Activated CD4-positive, alpha-beta T cell treated with anti-CD3 and anti-CD28 coated beads, Interleukin-2, amount 10 ng/mL, durations not matched to agents 24 days and 14 days (primary cell): ENCODE measurements at regions not wholly inside any gene's neighbourhood (a gene's known extent, or its start where the extent isn't known, plus 50 kb on each side); places are given as distances from the start of the nearest gene placed in this dataset.
A peak's percentile ranks its signal among the peaks of the same experiment; 100 is the strongest.

Experiments used
- DNase-seq: peaks from one replicate; pipeline ENCODE4 v3.0.0; 2022
- H3K27ac Mint-ChIP-seq: one replicate; pipeline ENCODE4 v1.8.0; 2022; ENCODE audit warnings: mild to moderate bottlenecking, mixed read lengths
- H3K27me3 Mint-ChIP-seq: one replicate; pipeline ENCODE4 v1.8.0; 2022; ENCODE audit warnings: mixed read lengths
- H3K36me3 Mint-ChIP-seq: one replicate; pipeline ENCODE4 v1.8.0; 2022; ENCODE audit warnings: low read depth, mild to moderate bottlenecking, mixed read lengths
- H3K4me1 Mint-ChIP-seq: one replicate; pipeline ENCODE4 v1.8.0; 2021; ENCODE audit warnings: mixed read lengths
- H3K4me3 Mint-ChIP-seq: one replicate; pipeline ENCODE4 v1.8.0; 2022; ENCODE audit warnings: mild to moderate bottlenecking, moderate library complexity, mixed read lengths
- H3K9me3 Mint-ChIP-seq: one replicate; pipeline ENCODE4 v1.8.0; 2021; ENCODE audit warnings: mixed read lengths
- intact Hi-C: fragments of 100-400 bp; cut with micrococcal nuclease; formaldehyde crosslinking; loops from one replicate; pipeline ENCODE4 v1.15.1; 2023

DNA sequence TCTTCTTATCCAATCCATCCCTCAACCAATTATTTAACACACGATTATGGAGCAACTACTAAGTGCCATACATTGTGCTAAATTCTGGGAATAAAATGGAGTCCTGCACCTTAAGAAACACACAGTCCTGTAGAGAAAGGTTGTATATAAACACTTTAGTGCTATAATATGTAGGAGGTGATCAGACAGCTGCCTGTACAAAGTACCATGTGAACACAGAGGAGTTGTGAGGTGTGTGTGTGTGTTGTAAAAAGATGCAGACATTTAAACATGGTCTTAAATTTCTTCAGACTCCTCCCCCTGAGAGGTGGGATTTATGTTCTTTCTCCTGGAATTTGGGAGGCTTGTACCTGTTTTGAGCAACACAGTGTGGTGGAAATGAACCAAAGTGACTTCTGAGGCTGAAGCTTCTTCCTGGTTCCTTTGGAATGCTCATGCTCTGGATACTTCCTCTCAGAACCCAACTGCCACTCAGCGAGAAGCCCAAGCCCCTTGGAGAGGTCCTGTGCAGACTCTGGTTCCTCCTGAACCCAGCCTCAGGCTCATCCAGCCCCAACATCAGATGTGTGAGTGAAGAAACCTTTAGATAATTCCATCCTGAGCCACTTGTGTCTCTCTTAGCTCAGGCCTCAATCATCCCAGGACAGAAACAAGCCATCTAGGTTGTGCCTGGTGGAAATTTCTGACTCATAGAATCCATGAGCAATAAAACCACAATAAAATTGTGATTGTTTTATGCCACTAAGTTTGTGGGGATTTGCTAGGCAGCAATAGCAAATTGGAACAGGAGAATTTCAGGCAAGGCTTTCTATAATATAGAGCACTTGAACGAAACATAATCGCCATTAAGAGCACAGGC, 161.2 kb upstream of the FAM3C start:
- Mint-ChIP-seq H3K4me1 (peaks cover 2% of the 10 kb centered on the region), H3K27me3 (peaks cover 17% of the 10 kb centered on the region), H3K36me3 (no peaks in the 10 kb centered on the region), H3K9me3 (no peaks in the 10 kb centered on the region), H3K27ac (no peak overlapping the region), H3K4me3 (no peak overlapping the region)
- intact Hi-C loops: no loop called here
- DNase-seq: peak; percentile 33

DNA sequence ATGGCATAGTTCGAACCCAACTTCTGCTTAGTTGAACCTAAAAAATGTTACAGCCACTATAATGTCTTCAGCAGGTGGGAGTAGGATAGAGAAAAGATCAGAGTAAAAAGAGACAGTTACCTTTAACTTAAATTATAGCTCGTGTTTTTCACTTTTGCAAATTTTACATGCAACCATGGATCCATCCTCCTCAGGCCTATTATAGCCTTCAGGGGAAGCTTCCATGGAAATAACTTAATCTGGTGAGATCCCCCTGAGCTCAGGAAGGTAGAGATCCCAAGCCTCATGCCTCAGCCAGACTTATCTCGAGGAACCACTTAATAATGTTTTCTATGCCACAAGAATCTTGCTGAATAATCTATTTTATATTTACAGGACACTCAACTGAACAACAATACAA, 159.4 kb upstream of the FAM3C start:
- H3K4me1 Mint-ChIP-seq: peaks cover 2% of the 10 kb centered on the region
- H3K27ac Mint-ChIP-seq: no peak overlapping the region
- H3K4me3 Mint-ChIP-seq: no peak overlapping the region
- no peaks in the 10 kb centered on the region for H3K36me3 Mint-ChIP-seq
- intact Hi-C loops: no loop called here
- H3K9me3 Mint-ChIP-seq: no peaks in the 10 kb centered on the region
- H3K27me3 Mint-ChIP-seq: peaks cover 10% of the 10 kb centered on the region
- peak; percentile 34 for DNase-seq

DNA sequence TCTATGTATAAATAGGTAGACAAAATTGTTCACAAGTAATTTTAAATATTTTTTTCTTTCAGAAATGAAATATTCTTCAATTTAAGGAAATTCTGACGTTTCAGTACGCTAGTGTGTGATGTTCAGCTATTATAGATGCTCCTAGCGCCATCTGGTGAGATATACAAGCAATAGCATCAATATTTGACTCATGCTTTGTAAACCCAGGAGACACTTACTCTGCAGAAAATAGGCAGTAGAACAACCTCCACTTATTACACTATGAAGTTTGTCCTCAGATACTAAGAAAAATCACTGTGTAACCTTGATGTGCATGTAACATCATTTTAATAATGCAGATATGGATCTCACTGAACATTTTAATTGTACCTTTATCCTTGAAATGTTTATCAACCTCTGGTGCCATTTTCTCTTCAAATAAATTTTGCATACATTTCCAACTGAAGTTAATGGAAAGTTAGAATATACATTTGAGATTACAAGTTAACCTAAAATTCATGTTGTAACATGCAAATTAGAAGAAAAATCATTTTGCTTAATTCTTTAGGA, 151.5 kb upstream of the FAM3C start:
- DNase-seq: peak; percentile 66
- Mint-ChIP-seq H3K36me3 (peaks cover 16% of the 10 kb centered on the region), H3K4me1 (peaks cover 41% of the 10 kb centered on the region), H3K27me3 (peaks cover 2% of the 10 kb centered on the region), H3K27ac (peak overlapping the region; percentile 2), H3K9me3 (peaks cover 6% of the 10 kb centered on the region), H3K4me3 (no peak overlapping the region)
- intact Hi-C loops: loop anchor here (1.0 to 10.0 kb wide), 4 partner anchors 151 to 563 kb away; partner anchors contain the start of genes CPED1 and FAM3C

DNA sequence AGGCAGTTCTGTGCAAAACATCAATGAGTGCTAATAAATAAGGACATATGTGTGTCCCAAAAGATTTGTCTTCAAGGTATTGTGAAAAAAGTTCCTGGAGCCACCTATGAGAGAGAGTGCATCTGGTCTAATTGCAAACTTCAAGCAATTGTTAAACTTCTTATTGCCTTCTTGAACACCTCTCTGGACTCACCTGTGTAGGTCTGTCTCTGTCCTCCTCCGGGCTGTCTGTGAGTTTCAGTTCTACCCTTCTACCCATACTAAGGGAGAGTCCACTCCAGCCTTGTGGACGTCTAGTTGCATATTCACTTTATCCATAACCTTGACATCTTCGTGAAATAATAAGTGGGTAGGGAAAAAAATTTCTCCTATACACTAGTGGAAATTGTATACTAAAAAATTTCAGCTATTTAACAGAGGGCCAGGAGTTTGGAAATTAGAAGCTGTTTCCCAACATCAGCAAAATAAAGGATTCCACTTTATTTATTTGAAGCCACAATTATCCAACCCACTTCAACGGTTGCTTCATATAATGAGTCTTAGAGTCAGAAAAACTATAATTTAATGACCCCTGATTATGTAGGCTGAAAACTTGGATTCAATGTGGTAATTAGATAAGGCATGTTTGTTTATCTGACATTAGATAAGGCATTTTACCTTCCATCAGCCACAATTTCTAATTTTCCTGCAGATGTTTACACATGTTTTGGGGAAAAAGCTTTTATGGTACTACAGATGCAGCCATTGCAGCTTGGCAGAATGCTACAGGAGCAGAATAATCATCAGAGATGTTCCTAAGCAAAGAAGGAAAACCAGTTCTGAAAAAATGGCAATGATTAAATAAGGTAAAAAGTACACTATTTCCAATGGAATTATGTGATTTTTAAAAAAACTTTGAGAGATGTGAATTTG, 150.8 kb upstream of the FAM3C start:
- Mint-ChIP-seq H3K27ac (peak overlapping the region; percentile 92), H3K36me3 (peaks cover 16% of the 10 kb centered on the region), H3K4me1 (peaks cover 39% of the 10 kb centered on the region), H3K9me3 (peaks cover 6% of the 10 kb centered on the region), H3K4me3 (no peak overlapping the region), H3K27me3 (no peaks in the 10 kb centered on the region)
- DNase-seq: peak; percentile 56
- intact Hi-C loops: loop anchor here (1.0 to 10.0 kb wide), 4 partner anchors 151 to 562 kb away; partner anchors contain the start of genes CPED1 and FAM3C

DNA sequence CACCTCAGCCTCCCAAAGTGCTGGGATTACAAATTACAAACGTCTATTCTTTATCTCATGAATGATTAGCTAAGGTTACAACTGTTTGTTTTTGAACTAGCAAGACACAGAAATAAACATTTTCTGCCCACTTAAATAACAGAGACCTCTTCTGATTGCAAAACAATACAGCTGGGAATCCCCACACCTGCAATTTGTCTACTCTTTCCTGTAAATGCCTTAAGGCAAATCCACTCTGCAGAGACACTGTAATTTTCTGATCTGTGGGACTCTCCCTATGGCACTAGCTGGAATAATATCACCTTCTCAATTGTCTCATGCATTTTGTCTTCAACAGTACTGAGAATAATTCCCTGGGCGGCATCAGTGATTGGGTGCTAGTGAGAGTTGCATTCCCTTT, 149.3 kb upstream of the FAM3C start:
- Mint-ChIP-seq H3K27ac (peak overlapping the region; percentile 92), H3K36me3 (peaks cover 17% of the 10 kb centered on the region), H3K4me3 (peak overlapping the region; percentile 44), H3K4me1 (peaks cover 41% of the 10 kb centered on the region), H3K9me3 (peaks cover 9% of the 10 kb centered on the region), H3K27me3 (no peaks in the 10 kb centered on the region)
- peak; percentile 57 for DNase-seq
- intact Hi-C loops: loop anchor here (1.0 to 10.0 kb wide), 5 partner anchors 107 to 595 kb away; partner anchors contain the start of genes CPED1 and ING3

DNA sequence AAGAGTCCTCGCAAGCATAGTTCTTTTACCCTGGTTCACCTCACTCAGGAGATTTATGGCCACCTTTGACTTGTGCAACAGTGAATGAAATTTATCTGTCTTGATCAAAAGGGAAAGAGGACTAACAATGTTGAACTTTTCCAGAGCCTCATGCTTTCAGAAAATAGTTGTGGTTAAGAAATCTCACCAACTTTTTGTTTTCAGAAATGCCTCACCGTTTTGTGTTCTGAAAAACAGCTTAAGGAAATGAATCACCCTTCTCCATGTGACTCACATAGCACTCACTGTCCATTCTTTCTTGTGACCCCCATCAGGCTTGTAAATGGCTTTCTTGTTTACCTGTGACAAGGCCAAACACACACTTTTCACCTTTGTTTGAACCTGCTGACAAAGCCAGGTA, 148.6 kb upstream of the FAM3C start:
- Mint-ChIP-seq H3K36me3 (peaks cover 17% of the 10 kb centered on the region), H3K27me3 (no peaks in the 10 kb centered on the region), H3K9me3 (peaks cover 9% of the 10 kb centered on the region), H3K4me1 (peaks cover 44% of the 10 kb centered on the region), H3K4me3 (peak overlapping the region; percentile 44), H3K27ac (peak overlapping the region; percentile 92)
- intact Hi-C loops: loop anchor here (1.0 to 10.0 kb wide), 7 partner anchors 14 to 594 kb away; partner anchors contain the start of genes CPED1 and ING3
- peak; percentile 75 for DNase-seq

DNA sequence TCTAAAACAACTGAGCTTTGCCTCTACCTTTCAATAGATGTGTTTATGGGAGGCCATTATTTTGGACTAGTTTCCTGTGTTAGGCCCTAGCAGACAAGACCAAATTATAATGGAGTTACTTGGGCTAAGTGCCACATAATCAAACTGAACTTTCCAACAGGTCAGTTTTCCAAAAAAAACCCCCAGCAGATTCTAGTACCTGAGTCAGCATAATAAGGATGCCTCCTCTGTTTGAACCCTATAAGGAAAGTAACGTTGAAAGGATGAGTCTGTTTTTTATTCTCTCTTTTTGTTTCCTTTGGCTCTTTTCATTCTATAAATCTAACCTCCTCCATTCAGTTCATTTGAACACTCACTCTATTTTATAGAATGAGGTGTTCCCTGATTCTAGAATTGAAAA, 148.1 kb upstream of the FAM3C start:
- H3K27ac Mint-ChIP-seq: peak overlapping the region; percentile 92
- peaks cover 17% of the 10 kb centered on the region for H3K36me3 Mint-ChIP-seq
- intact Hi-C loops: loop anchor here (1.0 to 10.0 kb wide), 6 partner anchors 14 to 593 kb away; partner anchors contain the start of genes CPED1 and ING3
- no peaks in the 10 kb centered on the region for H3K27me3 Mint-ChIP-seq
- H3K4me1 Mint-ChIP-seq: peaks cover 44% of the 10 kb centered on the region
- DNase-seq: peak; percentile 32
- peaks cover 9% of the 10 kb centered on the region for H3K9me3 Mint-ChIP-seq
- H3K4me3 Mint-ChIP-seq: peak overlapping the region; percentile 18

DNA sequence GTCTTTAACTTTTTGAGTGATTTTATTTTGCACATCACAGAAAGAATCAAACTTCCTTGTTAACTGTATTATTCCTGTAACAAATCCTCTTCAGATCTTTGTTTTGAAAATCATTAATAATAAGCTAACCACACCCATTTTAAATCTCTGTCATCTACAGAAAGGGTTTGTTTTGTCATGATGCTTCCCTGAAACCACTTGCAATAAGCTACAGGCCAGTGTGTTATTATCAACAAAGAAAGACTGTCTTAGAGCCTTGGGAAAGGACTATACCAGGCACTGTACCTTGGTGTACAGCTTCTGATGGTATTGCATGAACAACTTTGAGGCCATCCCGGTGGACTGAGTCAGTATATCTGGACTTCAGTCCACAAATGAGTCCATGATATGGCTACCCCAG, 145.3 kb upstream of the FAM3C start:
- DNase-seq: no peak
- Mint-ChIP-seq H3K36me3 (peaks cover 25% of the 10 kb centered on the region), H3K4me1 (peaks cover 46% of the 10 kb centered on the region), H3K27ac (no peak overlapping the region), H3K4me3 (no peak overlapping the region), H3K27me3 (no peaks in the 10 kb centered on the region), H3K9me3 (peaks cover 20% of the 10 kb centered on the region)
- intact Hi-C loops: loop anchor here (10.0 kb wide), 2 partner anchors 417 to 557 kb away; partner anchors contain the start of gene CPED1

DNA sequence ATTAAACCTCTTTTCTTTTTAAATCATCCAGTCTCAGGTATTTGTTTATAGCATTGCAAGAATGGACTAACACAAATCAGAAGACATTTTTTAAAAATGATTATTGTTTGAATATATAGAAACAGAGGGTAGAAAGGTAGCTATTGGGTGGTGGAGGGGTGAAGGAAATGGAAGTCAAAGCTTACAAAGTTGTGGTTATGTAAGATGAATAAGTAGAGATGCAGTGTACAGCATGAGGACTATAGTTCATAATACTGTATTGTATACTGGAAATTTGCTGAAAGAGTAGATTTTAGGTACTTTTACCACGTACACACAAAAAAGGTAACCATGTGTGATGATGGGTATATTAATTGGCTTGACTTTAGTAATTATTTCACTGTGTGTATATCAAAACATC, 144.0 kb upstream of the FAM3C start:
- H3K9me3 Mint-ChIP-seq: peaks cover 20% of the 10 kb centered on the region
- DNase-seq: no peak
- no peak overlapping the region for H3K27ac Mint-ChIP-seq
- intact Hi-C loops: loop anchor here (10.0 kb wide), 2 partner anchors 415 to 555 kb away; partner anchors contain the start of gene CPED1
- peaks cover 34% of the 10 kb centered on the region for H3K4me1 Mint-ChIP-seq
- H3K27me3 Mint-ChIP-seq: no peaks in the 10 kb centered on the region
- H3K4me3 Mint-ChIP-seq: no peak overlapping the region
- H3K36me3 Mint-ChIP-seq: peaks cover 19% of the 10 kb centered on the region

DNA sequence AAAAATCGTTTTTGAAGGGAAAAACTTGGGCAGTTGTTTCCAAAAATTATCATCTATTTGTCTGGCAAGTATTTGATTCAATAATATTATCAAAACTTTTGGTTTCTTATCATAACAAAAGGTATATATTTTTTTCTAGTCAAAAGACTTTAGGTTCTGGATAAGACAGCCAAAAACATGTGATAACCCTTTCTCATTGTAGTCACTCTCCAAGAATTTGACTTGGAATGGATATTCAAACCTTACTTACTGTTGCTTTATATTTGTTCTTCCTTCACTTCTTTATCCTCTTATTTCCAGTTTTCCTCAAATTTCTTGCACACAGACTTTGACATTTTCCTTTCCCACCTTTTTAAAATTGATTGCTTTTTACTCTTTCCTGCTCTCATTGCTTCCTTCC, 140.9 kb upstream of the FAM3C start:
- intact Hi-C loops: no loop called here
- DNase-seq: no peak
- H3K4me3 Mint-ChIP-seq: no peak overlapping the region
- no peak overlapping the region for H3K27ac Mint-ChIP-seq
- peaks cover 23% of the 10 kb centered on the region for H3K4me1 Mint-ChIP-seq
- H3K27me3 Mint-ChIP-seq: no peaks in the 10 kb centered on the region
- H3K36me3 Mint-ChIP-seq: peaks cover 21% of the 10 kb centered on the region
- peaks cover 15% of the 10 kb centered on the region for H3K9me3 Mint-ChIP-seq

DNA sequence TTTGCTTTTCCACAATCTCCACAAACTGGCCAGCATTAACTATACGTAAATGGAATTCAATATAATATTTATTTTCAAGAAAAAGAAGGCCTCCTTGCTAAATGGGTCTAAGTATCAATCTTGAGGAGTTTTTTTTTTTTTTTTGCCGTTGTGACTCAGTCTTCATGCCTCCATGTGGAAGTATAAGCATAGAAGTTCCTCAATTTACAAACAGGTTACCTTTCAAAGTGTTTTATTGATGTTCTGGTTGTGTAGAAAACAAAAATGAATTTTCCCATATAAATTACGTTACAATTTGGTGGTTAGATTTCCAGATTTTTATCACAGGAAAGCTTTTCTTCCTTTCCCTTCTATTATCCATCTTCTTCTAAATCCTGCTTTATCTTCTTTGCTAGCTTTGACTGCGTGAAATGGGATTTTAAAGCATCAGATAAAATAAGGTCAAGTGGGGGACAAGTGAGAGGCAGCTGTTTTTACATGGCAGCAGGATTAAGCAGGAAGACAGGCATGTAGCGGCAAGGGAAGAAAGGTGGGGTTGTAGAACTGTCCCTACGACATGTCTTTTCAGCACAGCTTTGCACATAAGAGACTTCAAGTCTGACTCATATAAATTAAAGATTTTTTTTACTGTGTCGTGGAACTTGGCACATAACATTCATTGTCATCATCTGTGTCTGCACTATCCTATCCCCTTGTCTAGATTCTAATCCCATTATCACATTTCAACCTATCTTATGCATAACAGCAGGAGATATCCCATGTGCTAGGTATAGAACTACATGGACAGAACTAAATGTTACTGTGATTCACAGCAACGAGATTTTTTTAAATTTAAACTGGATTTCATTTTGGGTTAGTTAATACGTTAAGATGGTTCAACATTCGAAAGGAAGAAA, 135.3 kb upstream of the FAM3C start:
- intact Hi-C loops: no loop called here
- no peaks in the 10 kb centered on the region for H3K27me3 Mint-ChIP-seq
- H3K9me3 Mint-ChIP-seq: peaks cover 6% of the 10 kb centered on the region
- peaks cover 46% of the 10 kb centered on the region for H3K4me1 Mint-ChIP-seq
- peak overlapping the region; percentile 96 for H3K27ac Mint-ChIP-seq
- DNase-seq: no peak
- peaks cover 15% of the 10 kb centered on the region for H3K36me3 Mint-ChIP-seq
- H3K4me3 Mint-ChIP-seq: peak overlapping the region; percentile 63

DNA sequence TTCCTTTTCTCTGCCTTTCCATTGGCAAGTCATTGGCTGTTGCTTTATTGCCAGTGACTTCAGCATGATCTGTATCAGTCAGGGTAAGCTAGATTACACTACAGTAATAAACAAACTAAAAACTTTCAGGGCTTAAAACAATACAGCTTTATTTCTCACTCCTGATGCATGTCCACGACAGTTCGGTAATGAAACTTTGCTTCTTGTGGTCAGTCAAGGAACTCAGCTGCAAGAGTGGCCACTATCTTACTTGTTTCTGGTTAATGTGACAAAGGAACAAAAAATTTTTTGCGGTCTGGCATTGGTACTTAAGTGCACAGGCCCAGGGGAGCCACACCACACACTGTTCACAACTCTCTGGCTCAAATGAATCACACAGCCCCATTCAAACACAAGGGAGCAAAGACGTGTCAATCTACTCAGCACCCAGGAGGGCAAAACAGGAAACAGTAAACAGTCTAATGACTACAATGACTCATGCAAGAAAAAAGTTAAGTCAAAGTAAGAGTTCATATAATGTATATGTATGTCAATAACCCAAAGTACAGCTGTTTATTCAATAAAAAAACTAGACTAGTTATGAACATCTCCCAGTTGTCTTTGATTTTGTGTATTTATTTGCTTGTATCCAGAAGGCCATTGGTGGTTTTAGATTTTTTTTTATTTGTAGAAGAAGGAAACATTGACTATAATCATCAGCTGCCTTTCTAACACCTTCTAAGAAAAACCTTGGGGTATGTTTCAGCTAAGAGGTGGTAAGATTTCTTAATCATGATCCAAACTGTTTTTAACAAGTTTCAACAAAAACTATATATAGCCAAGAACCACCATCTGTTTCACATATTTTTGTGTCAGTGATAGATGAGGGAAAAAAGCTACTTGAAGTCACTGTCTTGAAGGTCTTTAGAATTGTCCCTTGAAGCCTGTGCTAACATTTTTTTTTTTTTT, 134.4 kb upstream of the FAM3C start:
- H3K4me3 Mint-ChIP-seq: peak overlapping the region; percentile 63
- H3K27me3 Mint-ChIP-seq: no peaks in the 10 kb centered on the region
- peaks cover 47% of the 10 kb centered on the region for H3K4me1 Mint-ChIP-seq
- intact Hi-C loops: loop anchor here (1.0 kb wide), 6 partner anchors 14 to 252 kb away; partner anchors contain the start of gene FAM3C
- DNase-seq: peak; percentile 89
- peaks cover 15% of the 10 kb centered on the region for H3K36me3 Mint-ChIP-seq
- H3K27ac Mint-ChIP-seq: peak overlapping the region; percentile 96
- H3K9me3 Mint-ChIP-seq: peaks cover 9% of the 10 kb centered on the region
